Posterior cingulate gyrus (tissue), 11 donors: ENCODE measurements at regions not wholly inside any gene's neighbourhood (a gene's known extent, or its start where the extent isn't known, plus 50 kb on each side); places are given as distances from the start of the nearest gene placed in this dataset.
A peak's percentile ranks its signal among the peaks of the same experiment; 100 is the strongest.

ENCODE experiments used
- DNase-seq, 10 donors: peaks; one replicate each; pipeline versions ENCODE4 v3.0.0 to v3.0.0-alpha.2; 2020 to 2021; ENCODE audit warnings: mixed read lengths in 3 of 10
- intact Hi-C: fragments of 100-400 bp; cut with DNase I; formaldehyde crosslinking; loops from one replicate; pipeline ENCODE4 v1.15.1; 2023

DNA sequence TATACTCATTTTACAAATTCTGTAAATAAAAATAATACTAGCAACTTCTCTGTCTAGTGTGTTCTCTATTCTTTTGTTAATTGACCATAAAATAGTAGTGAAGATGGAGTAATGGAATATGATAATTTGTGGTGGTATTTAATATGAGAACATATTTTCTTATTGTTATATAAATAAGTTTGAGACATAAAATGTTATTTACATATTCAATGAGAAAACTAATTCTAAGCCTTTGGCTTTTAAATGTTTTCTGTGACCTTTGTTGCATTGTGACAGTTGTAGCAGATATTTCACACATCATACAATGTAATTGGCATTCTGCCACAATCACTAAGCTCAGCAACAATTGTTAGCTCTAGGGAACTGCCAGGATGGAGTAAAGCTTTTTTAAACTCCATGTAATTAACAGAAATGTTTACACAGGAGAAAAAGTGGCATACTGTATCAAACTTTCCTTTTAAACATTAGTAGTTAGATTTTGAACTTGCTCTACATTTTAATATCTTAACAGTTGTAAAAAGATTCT, 562.1 kb upstream of the PCDH9 start:
- intact Hi-C loops, result no loop called here
- no peak for DNase-seq

DNA sequence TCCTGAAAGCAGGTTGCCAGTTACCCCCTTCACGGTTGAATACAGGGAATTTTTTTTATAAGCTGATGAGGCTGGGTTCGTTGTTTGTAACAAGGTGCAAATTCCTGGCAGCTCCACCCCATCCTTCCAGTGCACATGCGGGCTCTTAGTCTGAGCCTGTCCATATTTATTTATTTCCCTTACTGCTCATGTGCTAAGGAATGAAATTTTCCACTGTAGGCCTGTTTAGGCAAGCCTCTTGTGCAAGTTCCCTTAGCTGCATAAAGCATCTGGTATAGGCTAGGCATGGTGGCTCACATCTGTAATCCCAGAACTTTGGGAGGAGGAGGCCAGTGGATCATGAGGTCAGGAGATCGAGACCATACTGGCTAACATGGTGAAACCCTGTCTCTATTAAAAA, 560.9 kb upstream of the PCDH9 start:
- intact Hi-C loops, result no loop called here

DNA sequence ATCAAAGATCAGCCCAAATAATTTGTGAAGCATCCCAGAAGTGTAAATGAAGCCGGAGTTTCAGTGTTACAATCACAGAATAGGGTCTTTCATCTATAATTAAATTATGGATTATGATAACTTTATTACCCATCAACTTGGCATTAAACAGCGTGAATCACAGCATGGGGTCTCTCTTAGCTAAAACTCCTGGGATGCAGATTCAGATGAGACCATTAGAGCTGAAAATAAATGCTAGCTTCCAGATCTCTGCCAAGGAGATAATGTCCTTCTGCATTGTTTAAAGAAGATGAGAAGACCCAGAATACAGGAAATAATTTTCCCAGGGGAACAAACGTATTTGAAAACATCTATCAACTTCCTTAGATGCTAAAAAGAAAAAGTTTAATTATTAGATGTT, 546.0 kb upstream of the PCDH9 start:
- intact Hi-C loops, result no loop called here
- DNase-seq, result no peak

More for the DNA sequence above, 560.9 kb upstream of the PCDH9 start:
- DNase-seq, result no peak

DNA sequence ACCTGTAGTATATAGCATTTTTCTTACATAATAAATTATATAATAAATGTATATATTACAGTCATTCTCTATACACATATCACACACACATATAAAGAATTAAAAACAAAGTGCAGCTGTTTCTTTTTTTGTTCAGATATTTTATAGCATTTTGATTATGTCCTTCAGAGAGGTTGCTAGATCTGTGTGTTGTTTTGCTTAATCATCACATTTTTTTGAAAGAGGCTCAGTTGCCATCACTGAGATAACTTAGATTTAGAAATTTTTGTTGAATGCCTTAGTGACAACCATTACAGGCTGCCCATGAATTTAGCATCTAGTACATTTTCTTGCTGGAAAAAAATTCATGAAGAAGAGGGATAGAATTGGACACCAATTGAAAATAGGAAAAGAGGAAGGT, 545.2 kb upstream of the PCDH9 start:
- DNase-seq, result no peak
- intact Hi-C loops, result no loop called here

DNA sequence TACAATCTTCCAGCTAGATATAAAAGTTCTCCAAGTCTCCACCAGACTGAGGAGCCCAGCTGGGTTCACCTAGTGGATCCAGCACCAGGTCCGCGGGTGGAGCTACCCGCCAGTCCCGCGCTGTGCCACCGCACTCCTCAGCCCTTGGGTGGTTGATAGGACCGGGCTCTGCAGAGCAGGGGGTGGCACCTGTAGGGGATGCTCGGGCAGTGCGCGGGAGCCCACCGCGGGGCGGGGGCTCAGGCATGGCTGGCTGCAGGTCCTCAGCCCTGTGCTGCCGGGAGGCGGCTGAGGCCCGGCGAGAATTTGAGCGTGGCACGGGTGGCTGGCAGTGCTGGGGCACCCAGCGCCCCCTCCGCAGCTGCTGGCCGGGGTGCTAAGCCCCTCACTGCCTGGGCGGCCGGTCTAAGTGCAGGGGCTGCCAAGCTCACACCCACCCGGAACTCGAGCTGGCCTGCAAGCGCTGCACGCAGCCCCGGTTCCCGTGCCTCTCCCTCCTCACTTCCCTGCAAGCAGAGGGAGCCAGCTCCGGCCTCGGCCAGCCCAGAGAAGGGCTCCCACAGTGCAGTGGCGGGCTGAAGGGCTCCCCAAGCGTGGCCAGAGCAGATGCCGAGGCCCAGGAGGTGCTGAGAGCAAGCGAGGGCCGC, 542.8 kb upstream of the PCDH9 start:
- intact Hi-C loops, result no loop called here
- DNase-seq, result peak in 3 of 10 donors; percentile 56 to 79 (median 63)

DNA sequence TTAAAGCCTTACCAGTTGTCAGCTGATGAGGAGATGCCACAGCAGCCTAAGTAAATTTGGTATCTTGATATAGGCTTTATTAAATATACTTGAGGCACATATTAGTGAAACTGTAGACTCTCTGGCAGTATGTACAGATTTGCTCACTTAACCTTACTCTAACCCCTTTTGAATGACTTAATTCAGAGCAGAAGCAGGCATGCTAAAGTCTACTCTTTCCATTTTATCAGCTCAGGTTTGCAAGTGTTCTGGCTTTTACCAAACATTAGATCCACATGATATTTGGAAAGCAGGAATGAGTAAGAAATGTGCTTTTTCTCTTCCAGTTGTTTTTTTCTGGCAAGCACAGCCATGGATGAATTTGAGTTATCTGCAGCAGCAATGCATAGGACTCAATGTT, 541.0 kb upstream of the PCDH9 start:
- DNase-seq, result no peak
- intact Hi-C loops, result no loop called here

DNA sequence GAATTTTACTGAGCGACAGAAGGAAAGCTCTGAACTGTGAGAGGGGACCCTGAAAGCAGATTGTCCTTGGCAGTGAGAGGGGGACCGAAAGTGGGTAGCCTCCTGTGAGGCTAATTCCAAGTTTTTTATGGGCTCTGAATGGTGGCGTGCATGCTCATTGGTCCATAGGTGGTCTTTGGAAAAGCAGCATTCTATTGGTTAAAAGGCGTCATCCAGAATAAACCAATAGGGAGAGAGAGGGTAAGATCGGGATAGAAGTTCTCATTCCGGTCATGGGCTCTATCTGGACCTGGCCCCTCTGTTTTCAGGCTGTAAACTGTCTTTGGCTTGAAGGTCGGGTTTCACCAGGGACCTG, 539.8 kb upstream of the PCDH9 start:
- intact Hi-C loops, result no loop called here
- DNase-seq, result no peak

DNA sequence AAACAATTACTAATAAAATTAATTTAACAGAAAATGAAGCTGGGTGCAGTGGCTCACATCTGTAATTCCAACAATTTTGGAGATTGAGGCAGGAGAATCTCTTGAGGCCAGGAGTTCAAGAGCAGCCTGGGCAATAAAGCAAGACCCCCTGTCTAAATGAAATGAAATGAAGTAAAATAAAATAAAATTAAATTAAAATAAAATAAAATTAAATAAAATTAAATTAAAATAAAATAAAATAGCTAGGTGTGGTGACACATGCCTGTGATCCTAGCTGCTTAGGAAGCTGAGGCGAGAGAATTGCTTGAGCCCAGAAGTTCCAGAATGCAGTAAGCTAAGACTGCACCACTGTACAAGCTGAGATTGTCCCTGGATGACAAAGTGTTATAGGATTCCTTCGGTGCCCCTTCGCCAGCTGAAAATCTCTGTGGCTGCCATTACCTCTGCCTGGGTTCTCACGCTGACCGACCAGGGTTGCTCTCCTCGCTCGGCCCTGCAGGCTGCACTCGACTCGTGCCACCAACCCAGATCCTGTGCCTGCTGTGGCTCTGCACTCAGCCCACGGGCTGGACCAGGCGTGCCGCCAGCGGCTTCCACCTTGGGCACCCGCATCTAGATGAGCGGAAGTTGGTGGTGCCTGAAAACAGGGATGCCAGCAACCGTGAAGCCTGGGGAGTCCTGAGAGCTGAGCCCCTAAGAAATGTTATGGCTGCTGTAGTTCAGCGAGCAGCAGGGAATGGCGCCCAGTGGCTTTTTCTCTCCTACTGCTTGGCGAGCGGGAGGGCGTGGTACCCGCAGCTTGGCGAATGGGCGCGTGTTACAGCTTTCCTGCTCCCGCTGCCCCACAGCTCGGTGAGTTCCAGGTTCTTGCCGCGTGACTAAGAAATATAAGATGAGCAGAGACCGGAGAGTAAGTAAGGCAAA, 539.2 kb upstream of the PCDH9 start:
- intact Hi-C loops, result no loop called here
- DNase-seq, result peak in 3 of 10 donors; percentile 67 to 81 (median 68)

DNA sequence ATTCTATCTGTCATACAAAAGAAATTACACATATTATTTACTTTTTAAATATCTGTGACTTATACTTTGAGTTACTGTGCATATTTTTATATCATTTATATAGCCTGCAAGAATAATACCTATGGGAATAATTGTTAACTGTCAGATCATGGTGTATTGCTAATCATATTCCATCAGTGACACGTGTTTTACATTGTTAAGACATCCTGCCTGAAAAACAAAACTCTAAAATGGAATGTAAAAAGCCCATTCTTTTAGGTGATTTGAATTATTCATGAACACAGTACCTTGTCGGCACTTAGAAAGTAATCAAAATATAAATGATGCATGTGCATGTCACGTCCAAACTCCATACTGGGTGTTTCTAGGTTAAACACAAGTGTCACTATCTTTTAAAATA, 533.8 kb upstream of the PCDH9 start:
- no peak for DNase-seq
- intact Hi-C loops, result no loop called here

DNA sequence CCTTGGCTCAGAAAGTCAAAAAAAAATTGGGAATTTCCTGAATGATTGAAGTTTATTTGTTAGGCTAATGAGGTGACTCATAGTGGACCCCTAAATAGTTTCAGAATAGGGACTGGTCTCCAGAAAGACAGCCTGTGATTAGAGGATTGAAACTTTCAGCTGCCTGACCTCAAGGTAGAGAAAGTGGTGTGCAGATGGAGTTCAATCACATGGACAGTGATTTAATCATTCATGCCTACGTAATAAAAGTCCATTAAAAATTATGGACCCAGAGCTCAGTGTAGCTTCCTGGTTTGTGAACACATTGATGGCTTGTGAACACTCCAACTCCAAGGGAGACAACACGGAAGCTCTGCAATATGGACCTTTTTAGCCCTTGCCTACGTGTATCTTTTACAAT, 533.2 kb upstream of the PCDH9 start:
- intact Hi-C loops, result no loop called here
- no peak for DNase-seq

DNA sequence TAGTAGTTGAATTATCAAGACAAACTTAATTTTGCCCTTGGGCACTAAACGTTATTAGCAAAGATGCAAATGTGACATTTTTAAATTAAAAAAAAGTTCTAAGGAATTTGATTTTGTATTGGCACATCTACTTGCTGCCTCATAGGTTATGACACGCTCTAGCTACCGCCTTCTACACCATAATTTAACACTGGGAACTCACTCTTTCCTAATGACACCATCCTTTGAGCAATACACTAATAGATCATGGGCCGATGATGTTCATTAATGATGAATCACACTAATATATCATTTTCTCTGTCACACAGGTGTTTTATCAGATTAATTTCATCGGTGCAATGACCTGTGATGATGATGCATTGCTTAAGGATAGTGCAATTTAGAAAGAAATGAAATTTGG, 528.8 kb upstream of the PCDH9 start:
- intact Hi-C loops, result no loop called here
- DNase-seq, result no peak

DNA sequence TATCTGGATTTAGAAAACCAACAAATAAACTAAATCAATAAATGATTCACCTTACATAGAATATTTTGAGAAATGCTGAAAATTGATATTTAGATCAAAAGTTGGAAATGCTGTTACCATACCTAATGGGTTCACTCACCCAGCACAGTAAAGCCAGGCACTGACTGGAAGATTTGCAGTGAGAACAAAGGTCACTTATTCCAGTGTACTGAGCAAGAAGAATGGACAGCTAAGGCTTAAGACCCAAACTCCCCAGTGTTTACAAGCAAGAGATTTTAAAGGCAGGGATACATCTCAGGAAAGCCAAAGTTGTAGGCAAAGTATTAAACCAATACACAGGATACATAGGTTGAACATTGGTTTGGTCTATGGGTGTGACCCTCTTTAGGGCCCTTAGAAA, 523.9 kb upstream of the PCDH9 start:
- DNase-seq, result no peak
- intact Hi-C loops, result no loop called here

DNA sequence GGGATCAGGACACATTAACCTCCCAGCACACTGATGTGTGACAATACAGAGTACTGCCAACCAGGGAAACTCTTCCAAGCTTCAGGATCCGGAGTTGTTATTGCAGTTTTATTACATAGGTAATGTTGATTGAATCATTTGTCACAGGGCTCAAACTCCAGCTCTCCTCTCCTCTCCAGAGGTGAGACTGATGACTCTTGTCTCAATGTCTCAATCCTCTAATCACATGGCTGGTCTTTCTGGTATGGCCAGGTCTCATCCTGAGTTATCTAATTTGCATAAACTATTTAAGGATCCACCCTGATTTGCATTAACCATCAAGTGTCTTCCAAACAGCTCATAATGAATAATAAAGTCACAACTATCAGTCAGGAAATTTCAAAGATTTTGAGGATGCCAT, 522.6 kb upstream of the PCDH9 start:
- no peak for DNase-seq
- intact Hi-C loops, result no loop called here

DNA sequence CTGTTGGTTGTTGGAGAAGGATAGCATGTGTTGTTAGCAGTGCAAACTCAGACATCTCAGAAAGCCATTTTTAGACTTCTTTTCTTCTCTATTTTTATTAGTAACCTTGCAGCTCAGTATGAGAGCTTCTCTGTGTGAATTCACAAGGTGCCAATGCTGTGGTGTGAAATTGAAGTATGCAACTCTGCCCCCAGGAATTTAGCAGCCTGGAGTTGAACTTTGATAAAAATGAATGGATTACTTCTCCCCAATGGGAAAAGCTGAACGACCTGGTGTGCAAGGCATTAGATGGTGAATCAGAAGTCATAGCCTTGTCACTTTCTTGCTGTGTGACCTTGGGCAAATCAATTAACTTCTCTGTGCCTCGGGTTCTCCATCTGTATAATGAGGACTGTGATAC, 512.3 kb upstream of the PCDH9 start:
- no peak for DNase-seq
- intact Hi-C loops, result no loop called here

DNA sequence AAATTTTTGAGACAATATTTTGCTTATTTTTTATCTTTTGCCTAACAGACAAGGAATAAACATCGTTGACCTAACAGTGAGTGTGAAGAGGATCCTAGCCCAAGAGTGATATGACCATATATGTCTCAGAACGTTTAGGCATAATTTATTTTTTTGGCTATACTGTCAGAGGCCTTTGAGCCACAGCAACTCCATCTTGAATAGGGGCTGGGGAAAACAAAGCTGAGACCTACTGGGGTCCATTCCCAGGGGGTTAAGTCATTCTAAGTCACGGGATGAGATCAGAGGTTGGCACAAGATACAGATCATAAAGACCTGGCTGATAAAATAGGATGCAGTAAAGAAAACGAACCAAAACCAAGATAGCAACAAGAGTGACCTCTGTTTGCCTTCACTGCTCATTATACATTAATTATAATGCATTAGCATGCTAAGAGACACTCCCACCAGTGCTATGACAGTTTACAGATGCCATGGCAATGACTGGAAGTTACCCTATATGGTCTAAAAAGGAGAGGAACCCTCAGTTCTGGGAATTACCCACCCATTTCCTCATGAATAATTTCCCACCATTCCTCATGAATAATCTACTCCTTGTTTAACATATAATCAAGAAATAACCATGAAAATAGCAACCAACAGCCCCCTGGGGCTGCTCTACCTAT, 510.9 kb upstream of the PCDH9 start:
- intact Hi-C loops, result no loop called here
- no peak for DNase-seq

DNA sequence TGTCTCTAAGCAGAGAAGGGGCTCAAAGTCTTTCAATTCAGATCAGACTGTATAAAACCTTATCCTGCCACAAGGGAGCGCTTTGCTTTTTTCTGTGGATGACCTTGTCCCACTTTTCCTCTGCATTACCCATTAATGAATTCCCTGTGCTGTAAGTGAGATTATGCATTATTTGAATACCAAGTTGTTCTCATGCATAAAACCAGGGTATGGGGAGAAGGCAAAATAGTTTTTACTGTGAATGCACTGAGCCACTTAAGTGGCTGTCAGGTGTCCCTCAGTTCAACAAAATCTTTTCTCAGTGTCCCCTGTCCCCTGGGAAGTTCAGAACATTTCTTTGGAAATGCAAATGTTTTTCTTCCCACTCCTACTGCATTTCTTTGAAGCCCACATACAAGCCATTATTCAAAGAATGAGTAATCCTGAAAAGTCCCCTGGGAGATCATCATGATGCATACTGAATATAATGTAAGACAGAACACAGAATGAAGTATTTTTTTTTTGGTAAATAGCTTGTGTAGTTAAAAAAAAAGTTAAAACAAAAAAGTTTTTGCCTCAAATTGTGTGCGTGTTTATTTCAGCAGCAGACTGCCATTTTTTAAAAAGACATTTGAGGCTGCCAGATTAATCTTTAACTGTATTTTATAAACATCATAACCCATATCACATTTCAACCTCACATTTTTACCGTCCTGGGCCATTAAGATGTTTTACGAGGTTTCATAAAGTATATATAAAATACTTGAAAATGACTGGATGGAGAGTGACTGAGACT, 506.7 kb upstream of the PCDH9 start:
- DNase-seq, result no peak
- intact Hi-C loops, result no loop called here

DNA sequence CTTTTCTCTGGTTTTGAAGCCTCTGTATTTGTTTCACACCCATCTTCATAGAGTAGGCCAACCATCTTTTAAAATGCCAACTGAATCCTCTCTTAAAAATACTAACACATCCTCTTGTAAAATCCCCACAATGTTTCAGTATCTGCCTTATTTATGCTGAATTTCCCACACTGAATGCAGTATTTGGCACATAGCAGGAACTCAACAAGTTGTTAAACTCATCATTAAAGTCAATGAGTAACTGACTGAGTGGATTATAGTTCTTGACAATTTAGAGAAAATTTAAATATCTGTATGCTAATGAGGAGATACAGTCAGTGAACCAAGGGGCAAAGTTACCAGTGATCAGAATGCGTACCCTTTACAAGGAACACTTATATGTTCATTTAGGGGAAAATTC, 505.5 kb upstream of the PCDH9 start:
- intact Hi-C loops, result no loop called here
- no peak for DNase-seq

DNA sequence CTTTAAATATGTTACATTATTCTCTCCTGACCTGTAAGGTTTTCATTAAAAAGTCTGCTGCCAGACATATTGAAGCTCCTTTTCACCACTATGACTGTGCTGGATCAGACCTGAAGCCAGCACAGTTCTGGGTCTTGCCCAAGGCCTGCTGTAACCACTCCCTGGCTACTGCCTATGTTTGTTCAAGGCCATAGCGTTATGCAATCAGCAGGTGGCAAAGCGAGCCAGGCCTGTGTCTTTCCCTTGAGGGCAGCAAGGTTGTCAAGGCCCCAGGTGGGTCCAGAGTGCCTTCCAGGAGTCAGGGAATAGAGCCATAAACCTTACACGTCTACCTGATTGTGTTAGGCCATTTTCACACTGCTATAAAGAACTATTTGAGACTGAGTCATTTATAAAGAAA, 496.8 kb upstream of the PCDH9 start:
- intact Hi-C loops, result no loop called here
- DNase-seq, result no peak

DNA sequence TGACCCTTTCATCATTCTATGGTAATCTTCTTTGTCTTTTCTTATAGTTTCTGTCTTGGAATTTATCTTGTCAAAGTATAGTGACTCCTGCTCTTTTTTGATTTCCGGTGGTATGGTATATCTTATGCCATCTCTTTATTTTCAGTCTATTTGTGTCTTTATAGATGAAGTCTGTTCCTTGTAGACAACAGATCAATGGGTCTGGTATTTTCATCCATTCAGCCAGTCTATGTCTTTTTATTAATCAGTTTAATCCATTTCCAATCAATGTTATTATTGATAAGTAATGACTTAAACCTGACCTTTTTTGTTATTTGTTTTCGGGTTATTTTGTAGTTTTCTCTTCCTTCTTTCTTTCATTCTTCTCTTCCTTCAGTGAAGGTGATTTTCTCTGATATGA, 495.9 kb upstream of the PCDH9 start:
- DNase-seq, result no peak
- intact Hi-C loops, result no loop called here

DNA sequence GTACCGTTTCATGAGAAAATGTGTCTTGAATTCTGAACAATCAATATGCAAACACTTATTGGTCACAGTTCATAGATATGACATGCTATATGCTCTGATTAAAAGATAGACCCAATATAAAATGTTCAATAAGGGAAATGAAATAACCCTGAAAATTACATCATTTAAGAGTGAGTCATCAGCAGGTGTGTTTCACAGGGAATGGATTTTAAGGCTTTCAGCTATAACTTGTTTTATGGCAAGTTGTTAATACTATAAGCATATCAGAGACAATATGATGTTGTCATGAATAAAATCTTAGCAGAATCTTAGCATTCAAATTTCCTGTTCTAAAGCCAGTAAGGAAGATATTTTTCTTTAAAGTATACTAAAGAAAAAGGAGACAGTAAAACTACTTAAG, 483.4 kb upstream of the PCDH9 start:
- intact Hi-C loops, result no loop called here
- no peak for DNase-seq

DNA sequence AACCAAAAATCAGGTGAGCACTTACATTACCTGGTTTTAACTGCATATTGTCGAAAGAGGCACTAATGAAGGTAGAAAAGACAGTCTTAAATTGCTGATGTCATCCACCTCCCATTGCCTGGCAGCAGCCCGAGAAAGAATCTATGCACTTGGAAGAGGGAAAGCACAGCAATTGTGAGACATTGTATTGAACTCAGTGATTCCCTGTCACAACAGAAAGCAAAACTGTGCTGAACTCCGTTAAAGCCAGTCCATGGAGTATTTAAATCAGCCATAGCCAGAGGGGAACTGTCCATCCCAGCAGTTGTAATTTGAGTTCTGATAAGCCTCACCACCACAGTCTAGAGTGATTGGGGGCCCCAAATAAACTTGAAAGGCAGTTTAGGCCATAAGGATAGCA, 466.6 kb upstream of the PCDH9 start:
- DNase-seq, result no peak
- intact Hi-C loops, result no loop called here
